ENCODE measurements at regions not wholly inside any gene's neighbourhood (a gene's known extent, or its start where the extent isn't known, plus 50 kb on each side); places are given as distances from the start of the nearest gene placed in this dataset.

- H3K4me1 Mint-ChIP-seq = peaks cover 8% of the 10 kb centered on the region in 2 donors
- no peaks in the 10 kb centered on the region for H3K27me3 Mint-ChIP-seq (ENCODE audit: low read depth in 2 of 2)
- ATAC-seq (no peak), DNase-seq (no peak)
- Histone ChIP-seq H3K27me3 (ENCODE audit: control insufficient read depth, insufficient read depth, low read length) (no peaks in the 10 kb centered on the region), H3K9me3 (ENCODE audit: control insufficient read depth, insufficient read depth, low read length) (no peaks in the 10 kb centered on the region), H3K27ac (ENCODE audit: low read length) (no peak overlapping the region), H3K36me3 (ENCODE audit: control insufficient read depth, insufficient read depth, low read length) (no peaks in the 10 kb centered on the region), H3K4me1 (ENCODE audit: control insufficient read depth, insufficient read depth, low read length) (no peaks in the 10 kb centered on the region), H3K4me3 (ENCODE audit: low read length) (no peak overlapping the region)
- no peak for TF ChIP-seq CTCF (IDR thresholded peaks at IDR 0.05)
- H3K4me3 Mint-ChIP-seq = no peak overlapping the region
- peaks cover 0 to 2% of the 10 kb centered on the region in 2 donors for H3K9me3 Mint-ChIP-seq
- H3K36me3 Mint-ChIP-seq = no peaks in the 10 kb centered on the region
- no peak overlapping the region for H3K27ac Mint-ChIP-seq
- intact Hi-C loops (cut with micrococcal nuclease) = no loop called here
- WGBS (ENCODE audit: insufficient coverage) = 26% methylated on average over 7 of the region's 7 CpGs
Observed at GRCh38 chr18:64202863-64203262, 54.0 kb upstream of the LINC00305 start.

GRCh38 chr18:64202210-64202836, 53.4 kb upstream of the LINC00305 start:
- WGBS (ENCODE audit: insufficient coverage) = 65% methylated on average over 6 of the region's 6 CpGs
- H3K27me3 Mint-ChIP-seq (ENCODE audit: low read depth in 2 of 2) = no peaks in the 10 kb centered on the region
- no peak for ATAC-seq
- Histone ChIP-seq H3K36me3 (ENCODE audit: control insufficient read depth, insufficient read depth, low read length) (no peaks in the 10 kb centered on the region), H3K27me3 (ENCODE audit: control insufficient read depth, insufficient read depth, low read length) (no peaks in the 10 kb centered on the region), H3K9me3 (ENCODE audit: control insufficient read depth, insufficient read depth, low read length) (no peaks in the 10 kb centered on the region), H3K4me1 (ENCODE audit: control insufficient read depth, insufficient read depth, low read length) (no peaks in the 10 kb centered on the region), H3K4me3 (ENCODE audit: low read length) (no peak overlapping the region), H3K27ac (ENCODE audit: low read length) (no peak overlapping the region)
- no peaks in the 10 kb centered on the region for H3K36me3 Mint-ChIP-seq
- H3K9me3 Mint-ChIP-seq = peaks cover 0 to 2% of the 10 kb centered on the region in 2 donors
- TF ChIP-seq CTCF (IDR thresholded peaks at IDR 0.05) = no peak
- DNase-seq = no peak
- no peak overlapping the region for H3K4me3 Mint-ChIP-seq
- H3K4me1 Mint-ChIP-seq = peaks cover 2% of the 10 kb centered on the region in 2 donors
- intact Hi-C loops (cut with micrococcal nuclease) = no loop called here
- H3K27ac Mint-ChIP-seq = no peak overlapping the region

- no peaks in the 10 kb centered on the region for H3K4me1 Mint-ChIP-seq
- Histone ChIP-seq H3K4me1 (ENCODE audit: control insufficient read depth, insufficient read depth, low read length) (no peaks in the 10 kb centered on the region), H3K27ac (ENCODE audit: low read length) (no peak overlapping the region), H3K4me3 (ENCODE audit: low read length) (no peak overlapping the region), H3K9me3 (ENCODE audit: control insufficient read depth, insufficient read depth, low read length) (no peaks in the 10 kb centered on the region), H3K36me3 (ENCODE audit: control insufficient read depth, insufficient read depth, low read length) (no peaks in the 10 kb centered on the region), H3K27me3 (ENCODE audit: control insufficient read depth, insufficient read depth, low read length) (no peaks in the 10 kb centered on the region)
- peaks cover 0 to 2% of the 10 kb centered on the region in 2 donors for H3K9me3 Mint-ChIP-seq
- no peak overlapping the region for H3K27ac Mint-ChIP-seq
- no peaks in the 10 kb centered on the region for H3K36me3 Mint-ChIP-seq
- no peaks in the 10 kb centered on the region for H3K27me3 Mint-ChIP-seq (ENCODE audit: low read depth in 2 of 2)
- no peak overlapping the region for H3K4me3 Mint-ChIP-seq
- no peak for ATAC-seq
- intact Hi-C loops (cut with micrococcal nuclease) = no loop called here
- TF ChIP-seq CTCF (IDR thresholded peaks at IDR 0.05) = no peak
- 78% methylated on average over 2 of the region's 2 CpGs for WGBS (ENCODE audit: insufficient coverage)
- DNase-seq = no peak
Observed at GRCh38 chr18:64201781-64202180, 52.9 kb upstream of the LINC00305 start.

GRCh38 chr18:64199581-64199980, 50.7 kb upstream of the LINC00305 start:
- TF ChIP-seq CTCF (IDR thresholded peaks at IDR 0.05) = no peak
- Mint-ChIP-seq H3K4me3 (no peak overlapping the region), H3K27ac (no peak overlapping the region), H3K27me3 (ENCODE audit: low read depth in 2 of 2) (no peaks in the 10 kb centered on the region), H3K4me1 (no peaks in the 10 kb centered on the region), H3K36me3 (no peaks in the 10 kb centered on the region), H3K9me3 (peaks cover 3 to 5% of the 10 kb centered on the region in 2 donors)
- intact Hi-C loops (cut with micrococcal nuclease) = loop anchor here (10.0 kb wide), 1 partner anchor 55 kb away; no protein-coding TSS in a partner anchor
- no peak for DNase-seq
- Histone ChIP-seq H3K4me3 (ENCODE audit: low read length) (no peak overlapping the region), H3K36me3 (ENCODE audit: control insufficient read depth, insufficient read depth, low read length) (no peaks in the 10 kb centered on the region), H3K9me3 (ENCODE audit: control insufficient read depth, insufficient read depth, low read length) (no peaks in the 10 kb centered on the region), H3K27me3 (ENCODE audit: control insufficient read depth, insufficient read depth, low read length) (no peaks in the 10 kb centered on the region), H3K4me1 (ENCODE audit: control insufficient read depth, insufficient read depth, low read length) (no peaks in the 10 kb centered on the region), H3K27ac (ENCODE audit: low read length) (no peak overlapping the region)
- 100% methylated on average over 1 of the region's 1 CpG for WGBS (ENCODE audit: insufficient coverage)
- ATAC-seq = no peak

Data from natural killer cell (primary cell).